Right lobe of liver (tissue), 4 donors: ENCODE measurements at regions not wholly inside any gene's neighbourhood (a gene's known extent, or its start where the extent isn't known, plus 50 kb on each side); places are given as distances from the start of the nearest gene placed in this dataset.

Experiments
- POLR2A ChIP-seq: fragments of 450-650 bp; IDR thresholded peaks from one replicate; pipeline ENCODE4 v1.6.1; 2017; ENCODE audit warnings: antibody characterized with exemption, mild to moderate bottlenecking
- TF ChIP-seq, protein P1 (sequence below), 4 donors: fragments of 200-600 bp in 3 of 4; fragments of 450-650 bp in 1 of 4; IDR thresholded peaks; one replicate each; pipeline versions ENCODE4 v1.5.1 to v1.8.0; 2016 to 2022; ENCODE audit warnings: antibody characterized with exemption in 4 of 4, mild to moderate bottlenecking in 2 of 4
- donor health status: DM: no; HTN: no; CAD: no.
- donor health status: DM: no; HTN: no; CAD: no.
- donor health status: DM: no; HTN: yes; CAD: no.

DNA sequence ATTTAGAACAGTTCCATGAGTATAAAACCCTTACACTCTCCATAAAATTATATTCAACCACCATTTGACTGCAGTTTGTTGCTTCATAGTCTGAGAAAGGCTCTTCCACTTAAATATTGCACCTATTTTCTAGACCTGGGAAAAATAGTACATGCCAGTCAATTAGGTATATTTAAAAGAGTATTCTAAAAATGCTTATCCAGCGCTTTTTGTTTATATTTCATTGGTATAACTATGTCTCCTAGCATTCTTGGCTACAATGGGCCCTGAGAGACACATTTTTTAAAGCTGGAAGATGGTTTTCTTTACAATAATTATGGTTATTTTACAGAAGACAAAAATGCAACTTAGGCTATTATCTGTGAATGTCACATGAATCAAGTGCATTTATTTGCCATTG, 439.4 kb downstream of the KCNJ18 start:
- TF ChIP-seq POLR2A: no peak
- TF ChIP-seq, protein P1, sequence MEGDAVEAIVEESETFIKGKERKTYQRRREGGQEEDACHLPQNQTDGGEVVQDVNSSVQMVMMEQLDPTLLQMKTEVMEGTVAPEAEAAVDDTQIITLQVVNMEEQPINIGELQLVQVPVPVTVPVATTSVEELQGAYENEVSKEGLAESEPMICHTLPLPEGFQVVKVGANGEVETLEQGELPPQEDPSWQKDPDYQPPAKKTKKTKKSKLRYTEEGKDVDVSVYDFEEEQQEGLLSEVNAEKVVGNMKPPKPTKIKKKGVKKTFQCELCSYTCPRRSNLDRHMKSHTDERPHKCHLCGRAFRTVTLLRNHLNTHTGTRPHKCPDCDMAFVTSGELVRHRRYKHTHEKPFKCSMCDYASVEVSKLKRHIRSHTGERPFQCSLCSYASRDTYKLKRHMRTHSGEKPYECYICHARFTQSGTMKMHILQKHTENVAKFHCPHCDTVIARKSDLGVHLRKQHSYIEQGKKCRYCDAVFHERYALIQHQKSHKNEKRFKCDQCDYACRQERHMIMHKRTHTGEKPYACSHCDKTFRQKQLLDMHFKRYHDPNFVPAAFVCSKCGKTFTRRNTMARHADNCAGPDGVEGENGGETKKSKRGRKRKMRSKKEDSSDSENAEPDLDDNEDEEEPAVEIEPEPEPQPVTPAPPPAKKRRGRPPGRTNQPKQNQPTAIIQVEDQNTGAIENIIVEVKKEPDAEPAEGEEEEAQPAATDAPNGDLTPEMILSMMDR (IDR thresholded peaks at IDR 0.05): no peak
